PFSK-1 (cell line): ENCODE measurements at regions not wholly inside any gene's neighbourhood (a gene's known extent, or its start where the extent isn't known, plus 50 kb on each side); places are given as distances from the start of the nearest gene placed in this dataset.

Source experiments
- POLR2AphosphoS5 ChIP-seq: IDR thresholded peaks from 2 replicates; pipeline ENCODE4 v1.6.1; 2012; ENCODE audit warnings: low read depth, mild to moderate bottlenecking, control low read depth, low read length, moderate library complexity
- SIN3A ChIP-seq: IDR thresholded peaks from 2 replicates; pipeline ENCODE4 v1.6.1; 2012; ENCODE audit warnings: mild to moderate bottlenecking, low read length, moderate library complexity, borderline replicate concordance; ENCODE audit not compliant: insufficient read depth
- TAF1 ChIP-seq: IDR thresholded peaks from 2 replicates; pipeline ENCODE4 v1.6.1; 2012; ENCODE audit warnings: low read length, control low read depth, borderline replicate concordance; ENCODE audit not compliant: insufficient read depth
- TF ChIP-seq, protein P1 (sequence below), 2 experiments: IDR thresholded peaks; 2 replicates each; pipeline versions ENCODE4 v1.6.1 to v1.8.0; 2011 to 2012; ENCODE audit warnings: low read depth in 2 of 2, low read length in 2 of 2, control low read depth in 1 of 2, inconsistent platforms in 1 of 2, mild to moderate bottlenecking in 1 of 2, moderate library complexity in 1 of 2; ENCODE audit not compliant: insufficient read depth in 1 of 2

- TF ChIP-seq, protein P1, sequence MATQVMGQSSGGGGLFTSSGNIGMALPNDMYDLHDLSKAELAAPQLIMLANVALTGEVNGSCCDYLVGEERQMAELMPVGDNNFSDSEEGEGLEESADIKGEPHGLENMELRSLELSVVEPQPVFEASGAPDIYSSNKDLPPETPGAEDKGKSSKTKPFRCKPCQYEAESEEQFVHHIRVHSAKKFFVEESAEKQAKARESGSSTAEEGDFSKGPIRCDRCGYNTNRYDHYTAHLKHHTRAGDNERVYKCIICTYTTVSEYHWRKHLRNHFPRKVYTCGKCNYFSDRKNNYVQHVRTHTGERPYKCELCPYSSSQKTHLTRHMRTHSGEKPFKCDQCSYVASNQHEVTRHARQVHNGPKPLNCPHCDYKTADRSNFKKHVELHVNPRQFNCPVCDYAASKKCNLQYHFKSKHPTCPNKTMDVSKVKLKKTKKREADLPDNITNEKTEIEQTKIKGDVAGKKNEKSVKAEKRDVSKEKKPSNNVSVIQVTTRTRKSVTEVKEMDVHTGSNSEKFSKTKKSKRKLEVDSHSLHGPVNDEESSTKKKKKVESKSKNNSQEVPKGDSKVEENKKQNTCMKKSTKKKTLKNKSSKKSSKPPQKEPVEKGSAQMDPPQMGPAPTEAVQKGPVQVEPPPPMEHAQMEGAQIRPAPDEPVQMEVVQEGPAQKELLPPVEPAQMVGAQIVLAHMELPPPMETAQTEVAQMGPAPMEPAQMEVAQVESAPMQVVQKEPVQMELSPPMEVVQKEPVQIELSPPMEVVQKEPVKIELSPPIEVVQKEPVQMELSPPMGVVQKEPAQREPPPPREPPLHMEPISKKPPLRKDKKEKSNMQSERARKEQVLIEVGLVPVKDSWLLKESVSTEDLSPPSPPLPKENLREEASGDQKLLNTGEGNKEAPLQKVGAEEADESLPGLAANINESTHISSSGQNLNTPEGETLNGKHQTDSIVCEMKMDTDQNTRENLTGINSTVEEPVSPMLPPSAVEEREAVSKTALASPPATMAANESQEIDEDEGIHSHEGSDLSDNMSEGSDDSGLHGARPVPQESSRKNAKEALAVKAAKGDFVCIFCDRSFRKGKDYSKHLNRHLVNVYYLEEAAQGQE (IDR thresholded peaks at IDR 0.05; ENCODE audit: insufficient read depth in 1 of 2, low read depth in 2 of 2, low read length in 2 of 2) = peak; percentile 15 to 80; a peak in 2 of 4 replicates
These were observed 85.0 kb upstream of the NBPF12 start for GRCh38 chr1:146853147-146853546.

GRCh38 chr1:146386851-146387749 lies 158.3 kb upstream of the NOTCH2NLA start:
- TF ChIP-seq TAF1 (peak; percentile 55; the same call in 1 of the 2 replicates), POLR2AphosphoS5 (peak; percentile 97), SIN3A (peak; percentile 96)

- TF ChIP-seq POLR2AphosphoS5 = peak; percentile 96
These were observed 148.1 kb upstream of the NOTCH2NLA start for GRCh38 chr1:146376708-146377496.
